NCI-H2107 (cell line): ENCODE measurements at regions not wholly inside any gene's neighbourhood (a gene's known extent, or its start where the extent isn't known, plus 50 kb on each side); places are given as distances from the start of the nearest gene placed in this dataset.
"Not testable (repeated sequence)": the region's sequence is repeated elsewhere in the genome, so short reads cannot be mapped to it uniquely, and the experiment has no call there.

ENCODE experiments used
- DNase-seq: peaks from one replicate; lab custom pipeline; 2025; lab: John Stamatoyannopoulos, UW

GRCh38 chr13:104614361-104615145 is 1548.3 kb upstream of the SLC10A2 start:
- no peak for DNase-seq

GRCh38 chr13:104608331-104608730 is 1542.1 kb upstream of the SLC10A2 start:
- no peak for DNase-seq

GRCh38 chr13:104605435-104605834 is 1539.2 kb upstream of the SLC10A2 start:
- DNase-seq, result not testable (repeated sequence)

- DNase-seq, result no peak
Observed at GRCh38 chr13:104597546-104598180, 1531.4 kb upstream of the SLC10A2 start.

- no peak for DNase-seq
Observed at GRCh38 chr13:104595511-104595910, 1529.3 kb upstream of the SLC10A2 start.

- DNase-seq, result no peak
Observed at GRCh38 chr13:104594806-104595205, 1528.6 kb upstream of the SLC10A2 start.

GRCh38 chr13:104593693-104594092 is 1527.5 kb upstream of the SLC10A2 start:
- DNase-seq, result no peak

GRCh38 chr13:104593251-104593576 is 1527.0 kb upstream of the SLC10A2 start:
- no peak for DNase-seq

GRCh38 chr13:104592545-104593250 is 1526.5 kb upstream of the SLC10A2 start:
- no peak for DNase-seq

- no peak for DNase-seq
Observed at GRCh38 chr13:104592127-104592526, 1525.9 kb upstream of the SLC10A2 start.

GRCh38 chr13:104586051-104586746 is 1520.0 kb upstream of the SLC10A2 start:
- no peak for DNase-seq

GRCh38 chr13:104584481-104584880 is 1518.3 kb upstream of the SLC10A2 start:
- DNase-seq, result no peak

- DNase-seq, result no peak
Observed at GRCh38 chr13:104580931-104581330, 1514.7 kb upstream of the SLC10A2 start.

GRCh38 chr13:104577071-104577815 is 1511.0 kb upstream of the SLC10A2 start:
- DNase-seq, result no peak

- DNase-seq, result no peak
Observed at GRCh38 chr13:104571893-104572229, 1505.6 kb upstream of the SLC10A2 start.

- DNase-seq, result no peak
Observed at GRCh38 chr13:104571161-104571892, 1505.1 kb upstream of the SLC10A2 start.

GRCh38 chr13:104567114-104567513 is 1500.9 kb upstream of the SLC10A2 start:
- no peak for DNase-seq

GRCh38 chr13:104565888-104566287 is 1499.7 kb upstream of the SLC10A2 start:
- no peak for DNase-seq

GRCh38 chr13:104553896-104554295 is 1487.7 kb upstream of the SLC10A2 start:
- no peak for DNase-seq

- no peak for DNase-seq
Observed at GRCh38 chr13:104553186-104553585, 1487.0 kb upstream of the SLC10A2 start.

GRCh38 chr13:104534847-104535246 is 1468.6 kb upstream of the SLC10A2 start:
- no peak for DNase-seq
